HepG2 (cell line): ENCODE measurements at regions not wholly inside any gene's neighbourhood (a gene's known extent, or its start where the extent isn't known, plus 50 kb on each side); places are given as distances from the start of the nearest gene placed in this dataset.

Experiments used
- ATAC-seq: fragments of 200-7000 bp; cut with Tn5 transposase; 3 replicates; pipeline ENCODE4 v1.9.1; 2020; ENCODE audit warnings: mild to moderate bottlenecking, moderate library complexity
- BruUV-seq: library from RNA; stranded (reverse); fragments of 400-500 nt; replicated peaks from 2 replicates; lab custom pipeline; 2021; lab: Mats Ljungman, UMichigan
- CTCF ChIA-PET: fragments of 300-600 bp; formaldehyde crosslinking; extraction: SDS; loops from one replicate; lab custom pipeline; 2021; ENCODE audit warnings: low total read pairs, inconsistent platforms, low intra/inter-chr PET ratio; lab: Yijun Ruan, JAX
- POLR2A ChIA-PET: fragments of 350-600 bp; sonication (Branson Sonifier 250); formaldehyde crosslinking; loops from one replicate; lab custom pipeline; 2020; ENCODE audit warnings: antibody characterized with exemption, inconsistent platforms; lab: Yijun Ruan, JAX
- DNase-seq: peaks from one replicate; pipeline ENCODE4 v3.0.0-alpha.2; 2015; ENCODE audit warnings: low spot score
- FAIRE-seq: peaks from 3 replicates; lab custom pipeline; 2011; peaks lifted over from hg19 to GRCh38; lab: Jason Lieb, UNC
- H2AFZ ChIP-seq: one replicate; pipeline ENCODE4 v1.6.1; 2011; ENCODE audit warnings: low read length, inconsistent platforms
- H3K27ac ChIP-seq: fragments of 300-600 bp; 3 replicates; pipeline ENCODE4 v1.8.0; 2011; ENCODE audit warnings: mixed run types, mild to moderate bottlenecking, mixed read lengths, low read length, inconsistent platforms; ENCODE audit not compliant: insufficient read depth; ENCODE audit errors: extremely low read length
- H3K27me3 ChIP-seq, 2 experiments: fragments of 200-600 bp in 1 of 2; 2 replicates in 1 of 2; 3 replicates in 1 of 2; pipeline versions ENCODE4 v1.6.0 to v1.8.0; 2011; ENCODE audit warnings: low read length in 2 of 2, mild to moderate bottlenecking in 2 of 2, moderate library complexity in 2 of 2, inconsistent platforms in 1 of 2; ENCODE audit not compliant: insufficient read depth in 2 of 2, control insufficient read depth in 1 of 2
- H3K36me3 ChIP-seq, 2 experiments: fragments of 200-600 bp in 1 of 2; replicated peaks in 1 of 2; 2 replicates in 1 of 2; 3 replicates in 1 of 2; pipeline versions ENCODE4 v1.5.1 to v1.8.0; 2011; ENCODE audit warnings: low read length in 2 of 2, inconsistent platforms in 1 of 2; ENCODE audit not compliant: insufficient read depth in 2 of 2, control insufficient read depth in 1 of 2
- H3K4me1 ChIP-seq: 2 replicates; pipeline ENCODE4 v1.5.1; 2012; ENCODE audit warnings: low read length, inconsistent platforms; ENCODE audit not compliant: insufficient read depth
- H3K4me2 ChIP-seq: 2 replicates; pipeline ENCODE4 v1.6.0; 2011; ENCODE audit warnings: low read depth, low read length, inconsistent platforms
- H3K4me3 ChIP-seq, 3 experiments: fragments of 200-600 bp in 1 of 3; sonication (generic), shearing (Covaris generic) in 1 of 3; replicated peaks in 1 of 3; 2 replicates each; pipeline ENCODE4 v1.5.1; 2011 to 2016; ENCODE audit warnings: low read length in 3 of 3, inconsistent platforms in 2 of 3, low read depth in 2 of 3, mild to moderate bottlenecking in 2 of 3, control low read depth in 1 of 3, mixed read lengths in 1 of 3; ENCODE audit not compliant: insufficient read depth in 1 of 3
- H3K79me2 ChIP-seq: one replicate; pipeline ENCODE4 v1.6.1; 2011; ENCODE audit warnings: low read length, inconsistent platforms; ENCODE audit not compliant: insufficient read depth
- H3K9ac ChIP-seq: 2 replicates; pipeline ENCODE4 v1.6.0; 2011; ENCODE audit warnings: mild to moderate bottlenecking, low read depth, low read length, inconsistent platforms; ENCODE audit not compliant: insufficient read depth
- H3K9me3 ChIP-seq: 2 replicates; pipeline ENCODE4 v1.5.1; 2012; ENCODE audit warnings: mild to moderate bottlenecking, low read length
- H4K20me1 ChIP-seq: 2 replicates; pipeline ENCODE4 v1.6.0; 2011; ENCODE audit warnings: inconsistent platforms, mild to moderate bottlenecking, low read length, moderate library complexity; ENCODE audit not compliant: insufficient read depth
- AHR ChIP-seq: IDR thresholded peaks from 2 replicates; pipeline ENCODE4 v1.6.1; 2018; ENCODE audit warnings: missing genetic modification reagents, missing compliant biosample characterization
- ARNT ChIP-seq: fragments of 450-650 bp; IDR thresholded peaks from 2 replicates; pipeline ENCODE4 v1.6.1; 2017
- ATF7 ChIP-seq, 2 experiments: fragments of 450-650 bp in 1 of 2; sonication (generic) in 1 of 2; formaldehyde crosslinking in 1 of 2; IDR thresholded peaks; 2 replicates each; pipeline versions ENCODE4 v1.4.0 to v1.6.1; 2016 to 2020; ENCODE audit warnings: antibody characterized with exemption in 1 of 2, mild to moderate bottlenecking in 1 of 2, missing genetic modification reagents in 1 of 2
- DMAP1 ChIP-seq: IDR thresholded peaks from 2 replicates; pipeline ENCODE4 v1.6.1; 2016
- KDM1A ChIP-seq: IDR thresholded peaks from 2 replicates; pipeline ENCODE4 v1.6.1; 2016; ENCODE audit warnings: missing compliant biosample characterization
- YEATS2 ChIP-seq: sonication (generic); formaldehyde crosslinking; IDR thresholded peaks from 2 replicates; pipeline ENCODE4 v1.4.0; 2020; ENCODE audit warnings: missing genetic modification reagents, borderline replicate concordance
- ZBTB46 ChIP-seq: sonication (generic); formaldehyde crosslinking; IDR thresholded peaks from 2 replicates; pipeline ENCODE4 v1.4.0; 2020; ENCODE audit warnings: mild to moderate bottlenecking, missing genetic modification reagents, borderline replicate concordance
- ZFY ChIP-seq: sonication (generic); formaldehyde crosslinking; IDR thresholded peaks from 2 replicates; pipeline ENCODE4 v1.4.0; 2020; ENCODE audit warnings: missing genetic modification reagents
- ZNF230 ChIP-seq: sonication (generic); formaldehyde crosslinking; IDR thresholded peaks from 2 replicates; pipeline ENCODE4 v1.4.0; 2020; ENCODE audit warnings: mild to moderate bottlenecking, missing genetic modification reagents
- ZNF563 ChIP-seq: sonication (generic); formaldehyde crosslinking; IDR thresholded peaks from 2 replicates; pipeline ENCODE4 v1.8.0; 2022; ENCODE audit warnings: mild to moderate bottlenecking, moderate library complexity, missing genetic modification reagents
- ZNF619 ChIP-seq: sonication (generic); formaldehyde crosslinking; IDR thresholded peaks from 2 replicates; pipeline ENCODE4 v1.4.0; 2020; ENCODE audit warnings: mild to moderate bottlenecking, missing genetic modification reagents
- ZNF670 ChIP-seq: sonication (generic); formaldehyde crosslinking; IDR thresholded peaks from 2 replicates; pipeline ENCODE4 v1.8.0; 2022; ENCODE audit warnings: mild to moderate bottlenecking, missing genetic modification reagents, borderline replicate concordance
- ZNF740 ChIP-seq: sonication (generic); formaldehyde crosslinking; IDR thresholded peaks from 2 replicates; pipeline ENCODE4 v1.4.0; 2020; ENCODE audit warnings: missing genetic modification reagents
- WGBS: methylation state at CpG from one replicate; pipeline ENCODE4 v1.1.6; 2017; ENCODE audit warnings: low lambda C conversion rate; 5-methylcytosine and 5-hydroxymethylcytosine counted together
- in situ Hi-C: cut with HindIII; loops from 2 replicates; pipeline ENCODE4 v1.10.0; 2017; ENCODE audit warnings: low pct_unique_long_range_greater_than_20kb; ENCODE audit not compliant: extremely low pct_ligation_motif_present
- intact Hi-C: fragments of 100-400 bp; cut with micrococcal nuclease; formaldehyde crosslinking; loops from one replicate; pipeline ENCODE4 v1.10.0; 2022; ENCODE audit not compliant: unreplicated experiment
- TF ChIP-seq, protein P1 (sequence below): sonication (generic); formaldehyde crosslinking; IDR thresholded peaks from 2 replicates; pipeline ENCODE4 v1.4.0; 2020; ENCODE audit warnings: mild to moderate bottlenecking, missing genetic modification reagents
- TF ChIP-seq, protein P2 (sequence below): sonication (generic); formaldehyde crosslinking; IDR thresholded peaks from 2 replicates; pipeline ENCODE4 v1.8.1; 2023; ENCODE audit warnings: missing genetic modification reagents, inconsistent platforms, borderline replicate concordance
- TF ChIP-seq, protein P3 (sequence below), 2 experiments: sonication (generic) in 1 of 2; formaldehyde crosslinking in 1 of 2; IDR thresholded peaks; 2 replicates each; pipeline versions ENCODE4 v1.5.1 to v1.6.1; 2011 to 2020; ENCODE audit warnings: borderline replicate concordance in 1 of 2, low read depth in 1 of 2, low read length in 1 of 2, mild to moderate bottlenecking in 1 of 2, missing genetic modification reagents in 1 of 2, moderate library complexity in 1 of 2

DNA sequence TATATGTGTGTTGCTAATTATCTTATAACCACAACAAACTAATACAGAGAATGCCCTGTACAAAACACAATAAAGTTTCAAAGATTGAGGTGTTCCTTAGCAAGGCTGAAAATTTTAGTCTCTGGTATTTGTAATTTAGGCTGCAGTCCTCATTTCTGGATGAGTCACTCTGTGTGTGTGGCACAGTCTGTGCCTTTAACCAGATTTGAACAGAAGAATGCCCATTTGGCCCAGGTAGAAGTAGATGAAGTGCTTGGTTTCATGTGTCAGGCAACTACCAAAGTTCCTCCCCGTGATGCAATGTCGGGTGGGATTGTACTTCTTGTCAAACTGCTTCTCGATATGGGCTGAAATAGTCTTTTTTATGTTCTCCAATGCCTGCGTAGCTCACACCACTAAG lies 91.6 kb upstream of the H2AZ1 start (continued):
- TF ChIP-seq, protein P1, sequence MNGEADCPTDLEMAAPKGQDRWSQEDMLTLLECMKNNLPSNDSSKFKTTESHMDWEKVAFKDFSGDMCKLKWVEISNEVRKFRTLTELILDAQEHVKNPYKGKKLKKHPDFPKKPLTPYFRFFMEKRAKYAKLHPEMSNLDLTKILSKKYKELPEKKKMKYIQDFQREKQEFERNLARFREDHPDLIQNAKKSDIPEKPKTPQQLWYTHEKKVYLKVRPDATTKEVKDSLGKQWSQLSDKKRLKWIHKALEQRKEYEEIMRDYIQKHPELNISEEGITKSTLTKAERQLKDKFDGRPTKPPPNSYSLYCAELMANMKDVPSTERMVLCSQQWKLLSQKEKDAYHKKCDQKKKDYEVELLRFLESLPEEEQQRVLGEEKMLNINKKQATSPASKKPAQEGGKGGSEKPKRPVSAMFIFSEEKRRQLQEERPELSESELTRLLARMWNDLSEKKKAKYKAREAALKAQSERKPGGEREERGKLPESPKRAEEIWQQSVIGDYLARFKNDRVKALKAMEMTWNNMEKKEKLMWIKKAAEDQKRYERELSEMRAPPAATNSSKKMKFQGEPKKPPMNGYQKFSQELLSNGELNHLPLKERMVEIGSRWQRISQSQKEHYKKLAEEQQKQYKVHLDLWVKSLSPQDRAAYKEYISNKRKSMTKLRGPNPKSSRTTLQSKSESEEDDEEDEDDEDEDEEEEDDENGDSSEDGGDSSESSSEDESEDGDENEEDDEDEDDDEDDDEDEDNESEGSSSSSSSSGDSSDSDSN (CRISPR knock-in tag), result no peak
- TF ChIP-seq ZNF230 (CRISPR knock-in tag) (no peak), ZFY (no peak), YEATS2 (CRISPR knock-in tag) (no peak), ZNF619 (no peak)
- TF ChIP-seq, protein P2, sequence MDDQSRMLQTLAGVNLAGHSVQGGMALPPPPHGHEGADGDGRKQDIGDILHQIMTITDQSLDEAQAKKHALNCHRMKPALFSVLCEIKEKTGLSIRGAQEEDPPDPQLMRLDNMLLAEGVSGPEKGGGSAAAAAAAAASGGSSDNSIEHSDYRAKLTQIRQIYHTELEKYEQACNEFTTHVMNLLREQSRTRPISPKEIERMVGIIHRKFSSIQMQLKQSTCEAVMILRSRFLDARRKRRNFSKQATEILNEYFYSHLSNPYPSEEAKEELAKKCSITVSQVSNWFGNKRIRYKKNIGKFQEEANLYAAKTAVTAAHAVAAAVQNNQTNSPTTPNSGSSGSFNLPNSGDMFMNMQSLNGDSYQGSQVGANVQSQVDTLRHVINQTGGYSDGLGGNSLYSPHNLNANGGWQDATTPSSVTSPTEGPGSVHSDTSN (CRISPR knock-in tag), result no peak

DNA sequence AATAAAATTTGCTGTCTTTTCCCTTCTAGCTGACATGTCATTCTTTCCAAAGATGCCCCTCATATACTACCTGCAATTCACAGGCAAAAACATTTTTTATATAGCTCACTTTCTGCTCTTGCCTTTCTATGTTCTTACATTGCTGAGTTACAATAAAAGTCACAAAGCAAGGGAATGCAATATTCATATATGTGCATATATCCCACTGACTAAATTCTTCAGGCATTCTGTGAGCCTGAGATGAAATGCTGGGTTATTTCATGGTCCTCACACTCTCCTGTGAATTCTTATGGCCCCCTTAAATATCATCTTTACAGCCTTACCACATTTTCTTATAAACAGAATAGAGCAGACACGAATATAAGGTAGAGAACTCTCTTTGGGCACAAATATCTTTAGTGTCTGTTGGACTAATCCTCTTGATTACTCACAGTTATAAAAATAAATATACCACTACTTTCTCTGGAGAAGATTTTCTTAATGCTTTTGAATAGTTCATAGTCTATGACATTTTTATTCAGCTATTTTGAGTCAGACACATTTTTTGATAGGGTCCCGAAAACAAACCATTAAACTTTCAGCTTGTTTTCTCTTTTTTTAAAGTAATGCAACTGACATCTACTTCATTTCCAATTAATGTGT lies 84.1 kb upstream of the H2AZ1 start:
- Histone ChIP-seq H3K27me3 (no peaks in the 10 kb centered on the region), H3K4me3 (no peak overlapping the region), H3K36me3 (no peaks in the 10 kb centered on the region), H3K9me3 (no peaks in the 10 kb centered on the region), H3K79me2 (no peaks in the 10 kb centered on the region), H3K4me1 (no peaks in the 10 kb centered on the region), H3K4me2 (no peak overlapping the region), H2AFZ (no peak overlapping the region), H4K20me1 (no peaks in the 10 kb centered on the region), H3K9ac (no peak overlapping the region), H3K27ac (no peak overlapping the region)
- CTCF ChIA-PET, result no interaction called here
- DNase-seq (no peak), FAIRE-seq (no peak), ATAC-seq (no peak)
- WGBS, result 0% methylated on average over 2 of the region's 2 CpGs
- POLR2A ChIA-PET, result no interaction called here
- in situ Hi-C loops (no loop called here), intact Hi-C loops (no loop called here)
- BruUV-seq, result no TSS peak
- TF ChIP-seq ZNF563 (no peak), ATF7 (IDR thresholded peaks at IDR 0.05) (no peak), ATF7 (CRISPR knock-in tag; IDR thresholded peaks at IDR 0.05) (no peak), ZNF670 (CRISPR knock-in tag) (no peak), ZBTB46 (CRISPR knock-in tag) (no peak), ARNT (no peak), ZNF740 (CRISPR knock-in tag) (no peak), AHR (CRISPR knock-in tag) (no peak), KDM1A (CRISPR knock-in tag) (no peak), DMAP1 (no peak)
- TF ChIP-seq, protein P3, sequence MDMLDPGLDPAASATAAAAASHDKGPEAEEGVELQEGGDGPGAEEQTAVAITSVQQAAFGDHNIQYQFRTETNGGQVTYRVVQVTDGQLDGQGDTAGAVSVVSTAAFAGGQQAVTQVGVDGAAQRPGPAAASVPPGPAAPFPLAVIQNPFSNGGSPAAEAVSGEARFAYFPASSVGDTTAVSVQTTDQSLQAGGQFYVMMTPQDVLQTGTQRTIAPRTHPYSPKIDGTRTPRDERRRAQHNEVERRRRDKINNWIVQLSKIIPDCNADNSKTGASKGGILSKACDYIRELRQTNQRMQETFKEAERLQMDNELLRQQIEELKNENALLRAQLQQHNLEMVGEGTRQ (IDR thresholded peaks at IDR 0.05; ENCODE audit: low read depth, low read length), result no peak
- TF ChIP-seq, protein P3 (CRISPR knock-in tag; IDR thresholded peaks at IDR 0.05; ENCODE audit: borderline replicate concordance), result no peak
